SK-N-MC (cell line): ENCODE measurements at regions not wholly inside any gene's neighbourhood (a gene's known extent, or its start where the extent isn't known, plus 50 kb on each side); places are given as distances from the start of the nearest gene placed in this dataset.

Source experiments
- EZH2 ChIP-seq: fragments of 200-600 bp; sonication (generic); IDR thresholded peaks from one replicate; pipeline ENCODE4 v1.6.1; 2017; ENCODE audit warnings: antibody characterized with exemption
- FOXP2 ChIP-seq: optimal IDR thresholded peaks from 2 replicates; pipeline ENCODE3; 2011; ENCODE audit warnings: mild to moderate bottlenecking, moderate library complexity; ENCODE audit not compliant: insufficient read depth; ENCODE audit errors: extremely low read length, control extremely low read depth
- POLR2AphosphoS5 ChIP-seq: IDR thresholded peaks from 2 replicates; pipeline ENCODE4 v1.6.1; 2012; ENCODE audit warnings: mild to moderate bottlenecking, low read depth, low read length, borderline replicate concordance

DNA sequence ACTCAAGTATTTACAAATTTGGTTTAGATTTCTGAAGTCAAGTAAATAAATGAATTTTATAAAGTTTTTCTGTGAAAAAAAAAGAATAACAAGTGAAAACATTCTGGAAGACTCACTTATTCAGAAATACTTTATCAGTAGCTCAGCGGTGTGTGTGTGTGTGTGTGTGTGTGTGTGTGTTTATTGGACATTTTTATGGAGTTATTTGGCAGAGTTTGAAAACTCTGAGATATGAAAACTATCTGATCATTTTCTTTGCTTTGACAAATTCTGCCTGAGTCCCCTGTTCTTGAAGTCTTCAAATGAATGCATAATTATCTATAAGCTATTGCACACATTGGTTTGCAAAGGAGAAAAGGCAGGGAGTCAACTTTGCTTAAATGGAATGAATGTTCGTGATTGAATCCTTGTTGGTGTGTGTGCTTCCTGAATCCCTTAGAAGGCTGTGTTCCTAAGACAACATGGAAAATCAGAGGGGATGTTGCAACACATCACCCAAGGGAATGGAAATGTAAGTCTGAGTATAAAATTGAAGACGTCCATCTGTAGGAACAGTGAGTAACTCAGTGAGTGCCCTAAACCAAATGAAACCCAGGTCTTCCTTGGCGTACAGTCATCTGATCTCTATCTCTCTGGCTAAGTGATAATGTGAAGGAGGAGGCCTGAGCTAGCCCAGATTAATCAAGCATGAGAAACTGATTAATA is 160.9 kb downstream of the REEP3 start:
- TF ChIP-seq EZH2, result no peak
- TF ChIP-seq POLR2AphosphoS5, result no peak
- no peak for TF ChIP-seq FOXP2
